Epithelial cell of proximal tubule (primary cell): ENCODE measurements at regions not wholly inside any gene's neighbourhood (a gene's known extent, or its start where the extent isn't known, plus 50 kb on each side); places are given as distances from the start of the nearest gene placed in this dataset.

Experiments used
- DNase-seq: peaks from one replicate; pipeline ENCODE4 v3.0.0-alpha.2; 2011; ENCODE audit warnings: low read depth
- H3K4me3 ChIP-seq: 2 replicates; pipeline ENCODE4 v1.5.1; 2011; ENCODE audit warnings: low read depth, mild to moderate bottlenecking, low read length
- CTCF ChIP-seq: conservative IDR thresholded peaks from 2 replicates; pipeline ENCODE4 v1.5.1; 2012; ENCODE audit warnings: low read depth, mild to moderate bottlenecking, low read length

DNA sequence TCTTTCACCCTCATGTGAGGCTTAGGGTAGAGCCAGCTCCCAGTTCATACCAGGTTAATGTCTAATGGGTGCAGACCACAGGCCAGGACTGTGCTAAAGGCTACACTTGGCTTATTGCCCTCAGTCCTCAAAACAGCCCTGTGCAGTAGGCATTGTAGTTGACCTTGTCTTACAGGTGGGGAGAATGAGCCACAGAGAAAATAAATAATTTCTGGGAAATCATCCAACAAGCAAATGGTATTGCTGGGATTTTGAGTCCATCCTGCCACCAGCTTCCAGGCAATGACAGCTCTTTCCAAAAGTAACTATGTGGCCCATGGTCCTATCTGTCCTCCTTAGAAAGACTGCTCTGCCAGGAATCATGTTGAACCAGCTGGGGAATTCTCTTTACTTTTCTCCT, 450.0 kb downstream of the GADD45G start:
- TF ChIP-seq CTCF, result no peak
- H3K4me3 ChIP-seq, result no peak overlapping the region
- no peak for DNase-seq

GRCh38 chr9:90055226-90055625, 450.4 kb downstream of the GADD45G start:
- TF ChIP-seq CTCF, result no peak
- no peak for DNase-seq

GRCh38 chr9:90057361-90057760, 452.5 kb downstream of the GADD45G start:
- H3K4me3 ChIP-seq, result no peak overlapping the region
- no peak for DNase-seq
- TF ChIP-seq CTCF, result no peak

More at GRCh38 chr9:90055226-90055625, 450.4 kb downstream of the GADD45G start:
- H3K4me3 ChIP-seq, result no peak overlapping the region

DNA sequence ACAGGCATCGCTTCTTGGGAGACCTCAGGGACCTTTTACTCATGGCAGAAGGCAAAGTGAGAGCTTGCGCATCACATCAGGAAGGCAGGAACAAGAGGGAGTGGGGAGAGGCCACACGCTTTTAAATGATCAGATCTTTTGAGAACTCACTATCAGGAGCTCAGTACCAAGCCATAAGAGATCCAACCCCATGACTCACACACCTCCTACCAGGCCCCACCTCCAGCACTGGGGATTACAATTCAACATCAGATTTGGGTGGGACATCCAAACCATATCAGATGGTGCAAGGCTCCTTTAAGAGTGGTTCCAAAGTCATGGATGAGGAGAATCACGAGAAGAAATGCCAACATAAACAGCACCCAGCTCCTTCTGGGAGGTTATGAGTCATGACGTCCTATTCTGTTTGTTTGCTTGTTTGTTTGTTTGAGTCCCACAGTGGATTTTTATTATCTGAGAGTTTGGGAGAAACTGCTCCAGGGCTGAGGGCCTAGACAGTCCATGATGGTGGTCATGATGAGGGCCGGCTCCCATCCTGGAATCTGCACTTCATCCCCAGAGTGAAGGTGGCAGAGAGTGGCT, 453.5 kb downstream of the GADD45G start:
- no peak overlapping the region for H3K4me3 ChIP-seq
- no peak for TF ChIP-seq CTCF
- DNase-seq, result no peak

GRCh38 chr9:90059436-90059835, 454.6 kb downstream of the GADD45G start:
- DNase-seq, result no peak
- no peak for TF ChIP-seq CTCF
- H3K4me3 ChIP-seq, result no peak overlapping the region

DNA sequence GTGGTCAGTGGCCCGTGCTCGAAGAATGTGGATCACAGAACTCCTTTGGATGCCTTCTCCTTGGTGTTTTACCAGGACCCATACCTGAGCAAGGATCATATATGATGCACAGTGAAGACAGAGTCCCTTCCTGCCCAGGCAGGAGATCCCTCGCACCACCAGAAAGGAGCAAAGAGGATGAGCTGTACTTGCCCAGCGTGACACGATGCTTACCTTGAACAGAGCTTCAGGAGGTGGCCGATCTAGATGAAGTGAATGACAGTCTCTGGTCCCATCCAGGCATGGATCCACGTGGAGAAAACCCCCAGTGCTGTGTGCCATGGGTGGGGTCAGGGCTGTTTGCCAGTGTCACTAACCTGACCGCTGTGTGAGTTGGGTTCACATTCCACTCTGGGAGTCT, 455.4 kb downstream of the GADD45G start:
- DNase-seq, result no peak
- no peak for TF ChIP-seq CTCF
- no peak overlapping the region for H3K4me3 ChIP-seq

- DNase-seq, result no peak
- no peak for TF ChIP-seq CTCF
- H3K4me3 ChIP-seq, result no peak overlapping the region
Measured at GRCh38 chr9:90061187-90061586, 456.4 kb downstream of the GADD45G start.
